SK-N-SH (cell line): ENCODE measurements at regions not wholly inside any gene's neighbourhood (a gene's known extent, or its start where the extent isn't known, plus 50 kb on each side); places are given as distances from the start of the nearest gene placed in this dataset.

Experiments used
- NFIC ChIP-seq: IDR thresholded peaks from 2 replicates; pipeline ENCODE4 v1.4.0; 2012; ENCODE audit warnings: borderline replicate concordance
- NRF1 ChIP-seq: IDR thresholded peaks from 2 replicates; pipeline ENCODE4 v1.6.1; 2012; ENCODE audit warnings: low read depth, mild to moderate bottlenecking, low read length
- RFX5 ChIP-seq: IDR thresholded peaks from 2 replicates; pipeline ENCODE4 v1.6.1; 2012; ENCODE audit warnings: mild to moderate bottlenecking, improper control_type of control experiment, low read length
- YY1 ChIP-seq: IDR thresholded peaks from 2 replicates; pipeline ENCODE4 v1.4.0; 2012; ENCODE audit warnings: low read depth, mild to moderate bottlenecking
- TF ChIP-seq, protein P1 (sequence below): fragments of 200-600 bp; sonication (generic); IDR thresholded peaks from 2 replicates; pipeline ENCODE4 v1.6.1; 2017; ENCODE audit warnings: antibody characterized with exemption, mild to moderate bottlenecking, moderate library complexity

DNA sequence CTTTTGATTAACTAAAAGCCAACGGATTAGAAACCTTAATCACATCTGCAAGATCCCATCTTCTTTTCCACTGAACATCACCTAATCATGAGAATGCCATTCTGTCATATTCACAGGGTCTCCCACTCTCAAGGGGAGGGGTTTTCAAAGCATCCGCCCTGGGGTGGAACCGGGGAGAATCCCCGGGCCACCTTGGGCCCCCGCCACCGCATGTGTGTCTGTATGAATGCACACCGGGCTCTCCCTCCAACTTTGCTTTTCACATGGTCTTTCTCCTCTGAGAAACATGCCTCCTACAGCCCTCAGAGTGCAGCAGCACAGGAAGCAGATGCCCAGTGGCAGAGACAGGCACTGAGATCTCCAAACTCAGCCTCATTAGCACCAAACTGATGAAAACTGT, 233.2 kb upstream of the PPP2R2D start:
- TF ChIP-seq, protein P1, sequence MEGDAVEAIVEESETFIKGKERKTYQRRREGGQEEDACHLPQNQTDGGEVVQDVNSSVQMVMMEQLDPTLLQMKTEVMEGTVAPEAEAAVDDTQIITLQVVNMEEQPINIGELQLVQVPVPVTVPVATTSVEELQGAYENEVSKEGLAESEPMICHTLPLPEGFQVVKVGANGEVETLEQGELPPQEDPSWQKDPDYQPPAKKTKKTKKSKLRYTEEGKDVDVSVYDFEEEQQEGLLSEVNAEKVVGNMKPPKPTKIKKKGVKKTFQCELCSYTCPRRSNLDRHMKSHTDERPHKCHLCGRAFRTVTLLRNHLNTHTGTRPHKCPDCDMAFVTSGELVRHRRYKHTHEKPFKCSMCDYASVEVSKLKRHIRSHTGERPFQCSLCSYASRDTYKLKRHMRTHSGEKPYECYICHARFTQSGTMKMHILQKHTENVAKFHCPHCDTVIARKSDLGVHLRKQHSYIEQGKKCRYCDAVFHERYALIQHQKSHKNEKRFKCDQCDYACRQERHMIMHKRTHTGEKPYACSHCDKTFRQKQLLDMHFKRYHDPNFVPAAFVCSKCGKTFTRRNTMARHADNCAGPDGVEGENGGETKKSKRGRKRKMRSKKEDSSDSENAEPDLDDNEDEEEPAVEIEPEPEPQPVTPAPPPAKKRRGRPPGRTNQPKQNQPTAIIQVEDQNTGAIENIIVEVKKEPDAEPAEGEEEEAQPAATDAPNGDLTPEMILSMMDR: no peak
- no peak for TF ChIP-seq YY1
- TF ChIP-seq NRF1: no peak
- no peak for TF ChIP-seq RFX5
- no peak for TF ChIP-seq NFIC
